Tibial nerve (tissue), 3 donors: ENCODE measurements at regions not wholly inside any gene's neighbourhood (a gene's known extent, or its start where the extent isn't known, plus 50 kb on each side); places are given as distances from the start of the nearest gene placed in this dataset.

Source experiments
- POLR2A ChIP-seq, 2 donors: fragments of 450-650 bp; IDR thresholded peaks; one replicate each; pipeline ENCODE4 v1.6.1; 2017; ENCODE audit warnings: antibody characterized with exemption in 2 of 2, mild to moderate bottlenecking in 2 of 2, moderate library complexity in 2 of 2
- TF ChIP-seq, protein P1 (sequence below), 5 experiments: fragments of 200-600 bp in 3 of 5; fragments of 450-650 bp in 2 of 5; sonication (generic) in 3 of 5; IDR thresholded peaks; one replicate each; pipeline ENCODE4 v1.5.1; 2016 to 2019; ENCODE audit warnings: antibody characterized with exemption in 5 of 5, mild to moderate bottlenecking in 3 of 5, moderate library complexity in 2 of 5

DNA sequence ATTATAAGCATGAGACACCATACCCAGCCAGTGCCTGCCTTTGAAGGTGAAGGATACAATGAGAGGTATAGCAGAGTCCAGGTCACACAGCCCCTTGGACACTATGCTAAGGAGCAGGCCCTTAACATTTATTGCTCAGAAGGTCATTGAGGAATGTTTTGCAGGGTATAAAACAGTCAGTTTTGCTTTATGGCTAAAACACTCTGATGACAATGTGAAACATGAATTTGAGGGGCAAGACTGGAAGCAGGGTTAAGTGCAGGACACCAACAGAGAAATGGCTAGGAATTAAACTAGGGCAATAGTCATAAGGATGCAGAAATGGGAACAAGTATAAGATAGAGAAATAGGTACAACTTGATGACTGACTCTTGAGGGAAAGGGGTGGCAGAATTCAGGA is 141.1 kb downstream of the METTL4 start:
- TF ChIP-seq, protein P1, sequence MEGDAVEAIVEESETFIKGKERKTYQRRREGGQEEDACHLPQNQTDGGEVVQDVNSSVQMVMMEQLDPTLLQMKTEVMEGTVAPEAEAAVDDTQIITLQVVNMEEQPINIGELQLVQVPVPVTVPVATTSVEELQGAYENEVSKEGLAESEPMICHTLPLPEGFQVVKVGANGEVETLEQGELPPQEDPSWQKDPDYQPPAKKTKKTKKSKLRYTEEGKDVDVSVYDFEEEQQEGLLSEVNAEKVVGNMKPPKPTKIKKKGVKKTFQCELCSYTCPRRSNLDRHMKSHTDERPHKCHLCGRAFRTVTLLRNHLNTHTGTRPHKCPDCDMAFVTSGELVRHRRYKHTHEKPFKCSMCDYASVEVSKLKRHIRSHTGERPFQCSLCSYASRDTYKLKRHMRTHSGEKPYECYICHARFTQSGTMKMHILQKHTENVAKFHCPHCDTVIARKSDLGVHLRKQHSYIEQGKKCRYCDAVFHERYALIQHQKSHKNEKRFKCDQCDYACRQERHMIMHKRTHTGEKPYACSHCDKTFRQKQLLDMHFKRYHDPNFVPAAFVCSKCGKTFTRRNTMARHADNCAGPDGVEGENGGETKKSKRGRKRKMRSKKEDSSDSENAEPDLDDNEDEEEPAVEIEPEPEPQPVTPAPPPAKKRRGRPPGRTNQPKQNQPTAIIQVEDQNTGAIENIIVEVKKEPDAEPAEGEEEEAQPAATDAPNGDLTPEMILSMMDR (IDR thresholded peaks at IDR 0.05) = no peak
- TF ChIP-seq POLR2A (IDR thresholded peaks at IDR 0.05) = no peak
